GM21723 (cell line): ENCODE measurements at regions not wholly inside any gene's neighbourhood (a gene's known extent, or its start where the extent isn't known, plus 50 kb on each side); places are given as distances from the start of the nearest gene placed in this dataset.

ENCODE experiments used
- ATAC-seq: cut with Tn5 transposase; IDR thresholded peaks from one replicate; pipeline ENCODE4 v1.9.1; 2021; ENCODE audit warnings: mild to moderate bottlenecking, moderate library complexity; ENCODE audit not compliant: unreplicated experiment

DNA sequence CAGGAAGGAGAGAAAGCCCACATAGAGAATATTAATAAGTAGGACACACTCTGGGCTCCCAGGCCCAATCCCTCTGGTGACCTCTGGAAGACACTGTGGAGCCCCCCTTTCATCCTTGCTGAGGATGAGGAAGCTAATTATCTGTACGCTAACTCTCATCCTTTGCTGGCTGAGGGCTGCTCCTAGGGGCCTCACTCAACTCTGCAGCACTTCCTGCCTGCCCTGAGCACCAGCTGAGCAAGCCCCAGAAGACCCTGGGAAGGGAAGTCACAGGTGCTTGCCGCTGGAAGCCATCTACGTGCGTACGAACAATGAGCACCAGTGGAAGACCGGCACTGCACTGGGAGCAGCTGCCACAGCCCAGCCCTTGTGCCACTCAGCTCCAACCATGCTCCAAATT is 145.8 kb upstream of the CDH5 start:
- no peak for ATAC-seq

DNA sequence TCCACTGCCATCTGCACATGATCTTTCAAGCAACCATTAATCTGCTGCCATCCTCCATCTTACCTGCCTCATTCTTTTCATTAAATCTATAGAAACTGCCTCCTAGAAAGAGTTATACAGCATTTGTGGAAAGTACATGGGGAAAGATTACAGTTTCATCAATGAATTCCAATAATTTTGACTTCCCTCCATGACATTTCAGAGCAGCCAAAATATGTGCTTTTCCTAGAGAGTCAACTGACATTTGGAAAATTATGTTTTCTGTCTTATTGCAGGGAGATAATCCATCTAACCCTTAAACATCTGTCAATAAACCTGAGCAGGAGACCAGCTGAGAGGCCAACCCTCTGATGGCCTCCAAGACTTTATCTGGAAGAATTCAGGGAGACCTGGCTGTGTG is 147.0 kb upstream of the CDH5 start:
- ATAC-seq, result no peak

DNA sequence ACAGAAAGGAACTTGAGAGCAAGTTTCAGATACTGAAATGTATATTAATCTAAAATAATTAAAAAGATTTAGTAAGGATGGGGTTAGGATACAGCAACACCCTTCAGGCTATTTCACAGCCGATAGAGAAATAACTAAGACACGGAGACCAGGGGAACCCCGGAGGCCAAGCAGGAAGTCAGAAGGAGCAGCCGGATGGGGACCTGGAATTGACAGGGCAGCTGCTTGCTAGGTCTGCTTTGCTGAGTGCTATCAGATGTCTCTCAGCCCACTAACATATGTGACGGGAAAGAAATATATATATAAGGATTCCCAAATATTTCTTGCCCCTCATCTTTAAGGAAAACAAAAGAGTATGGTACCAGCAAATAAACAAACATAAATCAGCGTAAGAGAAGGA is 154.1 kb upstream of the CDH5 start:
- ATAC-seq, result no peak

DNA sequence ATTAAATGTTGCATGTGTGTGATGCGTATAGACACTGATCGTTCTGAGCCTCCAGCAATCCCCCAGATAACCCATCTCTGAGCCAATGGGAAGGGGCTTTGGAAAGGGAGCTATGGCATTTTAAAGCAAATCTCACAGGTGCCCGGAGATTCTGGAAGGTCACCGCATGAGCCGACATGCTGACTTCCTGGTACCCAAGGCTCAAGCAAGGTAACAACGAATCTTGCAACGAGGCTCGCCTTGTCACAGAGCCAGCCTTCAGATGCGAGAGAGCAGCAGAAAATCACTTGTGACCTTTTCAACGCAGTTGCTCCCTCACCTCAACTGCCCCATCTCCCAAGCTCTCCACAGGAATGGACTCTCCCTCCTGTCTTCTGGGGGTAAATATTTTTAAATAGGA is 154.8 kb upstream of the CDH5 start:
- ATAC-seq, result no peak

DNA sequence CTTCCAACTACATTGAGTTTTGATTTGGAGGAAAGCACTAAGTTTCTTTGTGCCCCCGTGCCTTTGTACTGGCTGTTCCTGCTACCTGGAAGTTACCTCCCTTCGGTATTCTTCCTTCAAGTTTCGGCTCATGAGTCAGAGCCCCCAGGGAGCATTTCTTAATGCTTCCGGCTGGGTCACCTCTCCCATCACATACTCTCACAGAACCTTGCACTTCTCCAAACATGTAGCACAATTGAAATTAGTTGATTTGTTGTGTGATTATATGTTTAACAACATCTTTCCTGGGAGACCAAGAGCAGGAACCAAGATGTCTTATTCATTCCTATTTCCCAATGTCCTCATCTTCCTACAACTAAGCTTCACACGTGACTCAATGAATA is 158.6 kb upstream of the CDH5 start:
- no peak for ATAC-seq

DNA sequence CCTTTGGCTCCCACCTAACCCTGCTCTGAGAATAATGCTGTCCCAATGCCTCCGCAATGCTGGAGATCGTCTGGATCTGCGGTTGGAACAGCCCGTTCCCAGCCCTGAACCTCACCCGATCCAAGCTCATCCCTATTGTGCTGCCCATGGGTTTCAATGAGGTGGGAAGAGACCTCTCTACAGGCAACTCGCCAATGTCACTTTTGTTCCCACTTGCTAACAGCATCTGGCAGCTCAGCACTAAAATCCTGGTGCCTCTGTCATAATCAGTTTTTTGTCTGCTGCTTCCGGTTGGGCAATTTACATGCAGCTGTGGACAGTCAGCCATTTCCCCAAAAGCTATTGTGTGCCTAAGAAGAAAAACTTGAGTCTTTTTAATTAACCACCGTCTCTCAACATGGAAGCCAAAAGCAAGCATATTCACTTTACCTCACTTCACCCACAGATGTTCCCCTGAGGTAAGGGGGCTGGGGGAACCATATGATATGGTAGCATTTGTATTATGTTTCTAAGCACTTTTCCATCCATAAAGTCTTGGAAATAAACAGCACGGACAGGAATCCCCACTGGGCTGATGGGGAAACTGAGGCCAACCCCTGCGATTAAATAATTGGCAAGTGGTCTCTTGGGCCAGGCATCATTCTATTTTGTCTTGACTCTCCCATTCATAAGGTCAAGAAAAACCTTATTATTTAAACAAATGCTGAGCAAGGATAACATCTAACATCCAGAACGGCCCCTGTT is 159.2 kb upstream of the CDH5 start:
- ATAC-seq, result no peak

DNA sequence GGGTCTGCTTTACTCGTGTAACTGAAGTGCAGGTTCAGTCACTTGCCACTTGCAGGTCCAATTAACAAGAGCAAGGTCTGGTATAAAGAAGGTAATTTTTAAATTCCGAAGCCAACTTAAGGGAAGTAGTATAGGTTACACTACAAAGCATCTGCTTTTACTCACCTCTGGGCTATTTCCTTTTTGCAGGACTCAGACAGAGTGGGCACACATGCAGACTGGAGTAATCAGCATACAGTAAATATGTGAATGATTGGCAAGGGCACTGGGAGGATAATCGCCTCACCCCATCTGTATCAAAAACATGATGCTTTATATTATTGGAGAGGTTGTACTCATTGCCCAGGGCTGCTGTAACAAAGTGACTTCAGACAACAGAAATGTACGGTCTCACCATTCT is 160.1 kb upstream of the CDH5 start:
- ATAC-seq, result no peak

DNA sequence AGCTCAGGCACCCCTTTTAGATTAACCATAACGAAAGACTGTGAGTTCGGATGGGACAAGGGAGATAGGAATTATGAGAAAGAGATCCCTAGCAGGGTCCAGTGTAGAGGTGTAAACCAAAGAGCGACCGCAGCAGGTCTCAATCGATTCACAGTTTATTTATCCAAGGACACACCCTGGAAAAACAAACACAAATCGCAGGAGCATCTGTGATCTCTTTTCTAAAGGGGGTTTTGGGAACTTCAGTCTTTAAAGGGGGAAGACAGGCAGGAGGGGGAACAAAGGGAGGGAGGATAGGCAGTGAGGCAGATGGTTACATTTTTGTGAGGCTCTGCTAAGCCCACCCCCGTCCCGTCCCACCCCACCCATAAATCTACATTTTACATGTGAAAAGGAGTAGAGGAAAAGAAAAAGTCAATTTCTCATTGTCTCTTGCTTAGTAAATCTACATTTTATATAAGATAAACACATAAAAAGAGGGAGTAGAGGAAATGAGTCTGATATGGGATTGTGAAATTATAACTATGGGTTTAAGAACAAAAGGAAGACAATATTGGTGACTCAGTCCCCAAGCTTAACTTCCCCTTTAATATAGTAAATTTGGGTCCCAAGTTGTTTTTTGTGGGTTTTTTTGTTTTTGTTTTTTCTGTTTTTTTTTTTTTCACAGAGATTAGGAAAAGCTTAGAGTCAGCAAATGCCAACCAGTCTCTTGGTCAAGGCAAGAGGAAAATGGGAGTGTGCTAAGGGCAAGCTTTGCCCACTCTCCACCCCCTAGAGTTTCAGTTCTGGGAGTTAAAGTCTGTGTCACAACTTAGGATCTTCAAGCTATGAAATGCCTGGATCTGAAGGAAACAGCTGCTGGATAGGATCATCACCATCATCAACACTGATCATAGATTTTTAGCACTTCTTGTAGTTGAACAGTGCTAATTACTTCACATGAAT is 160.9 kb upstream of the CDH5 start:
- no peak for ATAC-seq

DNA sequence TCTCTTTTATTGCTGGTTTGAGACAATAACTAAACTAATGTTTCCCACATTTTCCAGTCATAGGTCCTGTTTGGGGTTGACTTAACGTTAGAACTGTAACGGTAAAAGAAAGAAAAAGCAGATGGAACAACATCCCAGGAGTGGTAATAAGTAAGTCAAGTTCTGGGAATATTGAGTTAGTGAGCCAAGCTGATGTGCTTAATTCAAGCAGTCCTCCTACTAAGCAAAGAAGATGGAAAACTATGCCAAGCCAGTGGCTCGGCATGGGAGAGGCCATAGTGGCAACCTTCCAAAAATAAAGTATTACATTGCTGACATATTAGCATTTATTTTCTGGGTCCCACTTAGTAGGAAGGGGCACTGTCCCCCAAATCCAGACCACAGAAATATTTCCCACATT is 161.7 kb upstream of the CDH5 start:
- ATAC-seq, result no peak

DNA sequence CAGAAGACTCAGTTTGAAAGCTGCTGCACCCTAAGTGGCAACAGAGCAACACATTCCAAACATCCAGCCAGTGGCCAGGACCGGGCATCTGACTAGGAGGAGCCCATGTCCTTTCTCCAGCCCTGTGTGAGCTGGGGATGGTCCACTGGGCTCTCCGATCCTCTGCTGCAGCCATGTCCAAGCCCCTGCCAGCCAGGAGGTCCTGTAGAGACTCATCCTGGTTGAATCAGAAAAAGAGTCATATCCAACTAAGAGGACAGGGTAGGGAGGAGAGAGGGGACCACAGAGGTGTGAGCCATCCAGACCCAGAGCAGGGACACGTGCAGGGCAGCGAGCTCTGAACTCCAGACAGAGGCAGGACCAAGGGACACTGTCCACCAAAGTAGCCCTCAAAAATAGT is 163.0 kb upstream of the CDH5 start:
- ATAC-seq, result no peak

DNA sequence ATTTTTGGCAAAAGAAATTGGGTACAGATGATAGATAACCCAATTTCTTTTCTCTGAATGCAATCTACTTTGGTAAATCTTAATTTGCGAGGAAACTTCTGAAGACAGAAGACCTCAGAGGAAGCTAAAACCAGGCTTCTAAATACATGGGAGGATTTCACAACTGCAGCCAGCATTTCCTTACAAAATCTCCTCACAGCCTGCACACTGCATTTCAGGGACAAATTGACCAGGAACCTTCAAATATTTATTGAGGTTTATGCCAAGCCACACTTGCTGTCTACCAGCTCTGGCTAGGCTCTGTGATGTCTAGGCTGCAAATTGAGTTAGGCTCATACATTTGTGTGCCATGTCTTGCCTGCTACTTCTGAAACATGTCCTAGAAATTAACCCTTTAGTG is 167.3 kb upstream of the CDH5 start:
- no peak for ATAC-seq

DNA sequence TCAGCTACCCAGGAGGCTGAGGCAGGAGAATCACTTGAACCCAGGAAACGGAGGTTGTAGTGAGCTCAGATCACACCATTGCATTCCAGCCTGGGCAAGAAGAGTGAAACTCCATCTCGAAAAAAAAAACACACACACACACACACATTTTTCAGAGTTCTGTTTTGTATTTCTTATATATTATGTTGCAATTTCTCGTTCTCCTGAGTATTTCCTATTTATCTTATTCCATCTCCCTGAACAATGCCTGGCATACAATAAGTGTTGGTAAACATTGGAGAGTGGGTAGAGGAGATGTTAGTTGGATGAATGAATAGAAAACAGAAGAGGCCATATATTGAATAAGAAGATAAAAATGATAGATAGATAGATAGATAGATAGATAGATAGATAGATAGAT is 167.8 kb upstream of the CDH5 start:
- ATAC-seq, result no peak

DNA sequence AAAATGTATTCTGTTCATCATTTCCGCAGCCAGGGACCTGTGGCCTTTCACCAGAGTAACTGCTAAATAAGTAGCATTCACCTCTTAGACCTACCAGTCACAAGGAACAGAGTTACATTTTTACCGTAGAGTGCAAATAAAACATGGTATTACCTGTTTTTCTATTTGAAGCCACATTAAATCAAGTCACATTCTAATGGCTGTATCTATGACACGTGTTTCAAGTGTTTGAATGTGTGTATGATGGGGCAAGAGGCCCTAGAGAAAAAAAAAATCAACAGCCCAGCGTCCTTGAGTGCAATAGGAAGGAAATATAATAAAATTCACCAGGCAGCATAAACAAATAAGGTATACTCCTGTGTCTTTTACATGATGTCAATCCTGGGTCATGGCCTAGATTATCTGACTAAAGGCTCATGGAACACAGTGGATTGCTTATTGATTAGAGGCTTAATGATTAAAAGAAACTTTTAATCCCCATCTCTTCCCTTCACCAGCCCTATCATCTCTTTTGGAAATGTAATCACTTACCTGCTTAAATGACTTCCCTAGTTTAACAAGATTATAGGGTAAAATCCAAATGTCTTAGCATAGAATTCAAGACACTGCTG is 168.7 kb upstream of the CDH5 start:
- no peak for ATAC-seq

DNA sequence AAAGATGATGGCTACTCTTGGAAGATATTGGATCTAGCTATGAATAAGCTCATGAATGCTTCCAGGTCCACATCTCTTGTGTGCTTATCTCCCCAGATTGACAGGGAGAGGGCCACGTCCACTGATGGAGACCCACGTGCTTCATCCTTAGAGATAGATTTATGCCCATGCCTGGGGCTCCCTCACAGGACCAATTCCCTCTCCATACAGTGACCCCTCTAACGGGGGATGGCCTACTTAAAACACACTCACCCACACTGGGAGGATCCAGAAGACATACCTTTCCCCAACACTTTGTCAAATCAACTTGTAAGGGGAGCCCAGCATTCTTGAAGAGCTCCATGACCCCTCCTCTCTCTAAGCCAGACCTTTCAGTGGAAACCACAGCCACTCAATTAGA is 169.7 kb upstream of the CDH5 start:
- no peak for ATAC-seq

DNA sequence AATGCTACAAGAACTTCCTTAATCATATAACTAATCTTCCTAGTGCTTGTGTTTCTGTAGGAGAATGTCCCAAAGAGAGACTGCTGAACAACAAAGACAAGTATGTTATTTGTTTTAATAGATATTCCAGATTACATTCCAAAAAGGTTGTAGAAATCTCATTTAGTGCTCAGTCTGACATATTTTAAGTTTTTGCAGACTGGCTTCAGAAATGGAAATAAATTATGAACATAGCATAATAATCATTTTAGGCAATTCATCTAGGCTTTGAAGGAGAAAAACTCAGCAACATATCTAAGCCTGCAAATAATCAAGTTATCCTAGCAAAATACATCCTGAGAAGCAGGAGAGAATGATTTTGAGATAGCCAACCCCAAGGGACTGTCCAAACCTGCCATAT is 171.6 kb upstream of the CDH5 start:
- no peak for ATAC-seq

DNA sequence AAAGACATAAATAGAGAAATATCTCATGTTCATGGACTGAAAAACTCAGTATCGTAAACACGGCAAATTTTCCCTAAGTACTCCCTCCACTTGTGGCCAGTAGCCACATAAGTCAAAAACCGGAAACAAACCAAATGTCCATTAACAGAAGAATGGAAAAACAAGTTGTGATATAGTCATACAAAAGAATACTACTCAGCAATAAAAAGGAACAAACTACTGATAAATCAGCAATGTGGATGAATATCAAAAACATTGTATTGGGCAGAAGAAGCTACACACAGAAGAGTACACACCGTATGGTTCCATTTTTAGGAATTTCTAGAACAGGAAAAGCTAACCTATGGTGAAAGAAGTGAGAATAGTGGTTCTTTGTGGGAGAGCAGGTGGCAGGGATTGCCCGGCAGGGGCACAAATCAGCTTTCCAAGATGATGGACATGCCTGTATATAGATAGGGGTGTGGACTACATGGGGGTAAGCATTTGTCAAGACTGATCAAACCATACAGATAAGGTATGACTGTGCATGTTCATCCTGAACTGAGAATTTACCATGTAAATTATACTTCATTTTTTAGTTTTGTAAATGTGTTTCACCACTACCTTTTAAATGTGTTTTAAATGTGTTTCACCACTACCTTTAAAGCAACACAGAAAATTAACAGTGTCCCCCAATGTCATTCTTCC is 172.8 kb upstream of the CDH5 start:
- no peak for ATAC-seq

DNA sequence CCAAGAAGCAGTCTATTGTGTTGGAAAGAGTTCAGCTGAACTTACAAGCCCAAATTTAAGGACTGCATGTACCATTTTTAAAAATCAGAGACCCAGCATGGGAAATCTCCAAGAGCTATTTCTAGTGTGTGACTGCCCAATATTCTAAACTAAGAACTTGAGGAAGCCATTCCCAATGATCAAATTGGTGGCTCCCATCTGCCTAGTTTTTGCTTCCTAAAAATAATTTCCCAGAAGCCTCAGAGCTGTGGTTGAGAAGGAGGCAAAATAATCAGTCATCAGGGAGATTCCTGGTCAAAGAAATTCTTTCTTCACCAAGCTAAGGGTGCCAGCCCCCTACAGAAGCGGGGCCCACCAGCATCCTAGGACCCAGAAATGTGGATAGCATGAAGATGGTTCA is 176.1 kb upstream of the CDH5 start:
- ATAC-seq, result no peak

DNA sequence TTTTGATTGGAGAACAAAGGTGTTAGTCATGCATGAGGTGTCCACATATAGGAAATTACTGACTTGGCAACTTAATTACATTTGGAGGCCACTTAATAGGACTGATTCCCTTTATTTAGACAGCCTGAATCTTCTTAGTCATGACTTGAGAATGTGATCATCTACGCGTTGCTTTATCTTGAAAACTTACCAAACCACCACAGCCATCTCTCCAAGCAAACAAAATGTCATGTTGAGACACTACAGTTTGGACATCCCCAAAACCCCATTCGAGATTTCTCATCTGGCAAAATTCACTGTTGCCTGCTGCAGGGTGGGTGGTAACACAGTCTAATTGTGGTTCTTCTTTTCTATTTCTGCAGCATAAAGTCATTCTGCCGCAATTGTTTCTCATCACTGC is 176.5 kb upstream of the CDH5 start:
- no peak for ATAC-seq

DNA sequence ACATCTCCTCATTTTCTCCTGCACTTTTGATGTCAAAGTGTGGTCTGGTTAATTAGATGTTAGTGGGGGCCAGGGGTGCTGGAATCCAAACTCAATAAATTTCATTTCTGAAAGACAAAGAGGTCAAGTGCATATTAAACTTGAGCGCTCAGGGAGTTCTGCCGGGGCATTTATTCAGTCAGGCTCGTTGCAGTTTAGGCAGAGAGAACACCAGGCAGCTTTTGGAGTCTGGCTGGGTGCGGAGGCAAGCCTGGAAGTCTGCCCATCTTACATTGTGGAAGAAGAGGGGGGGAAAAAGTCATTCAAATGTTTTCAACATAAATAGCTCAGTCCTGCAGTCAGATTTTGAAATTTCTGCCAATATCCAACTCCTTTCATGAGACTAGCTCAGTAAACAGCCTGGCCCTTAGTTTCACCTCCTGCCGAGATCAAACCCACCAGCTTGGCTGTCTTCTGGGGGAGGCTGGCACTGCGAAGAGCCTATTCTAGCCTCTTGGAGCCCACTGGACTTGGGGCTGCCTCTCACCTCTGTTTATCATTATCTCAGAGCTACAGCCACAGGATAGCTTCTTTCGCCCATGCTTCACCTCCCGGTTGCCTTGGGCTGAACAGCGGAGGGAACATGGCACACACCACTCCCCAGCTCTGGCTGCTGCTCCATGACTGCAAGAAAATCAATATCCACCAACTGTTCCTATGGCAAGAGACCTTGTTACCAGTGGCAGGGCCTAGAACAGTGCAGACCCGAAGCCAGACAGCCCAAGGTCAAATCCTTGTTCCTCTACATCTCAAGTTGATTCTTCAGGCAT is 177.4 kb upstream of the CDH5 start:
- ATAC-seq, result no peak

DNA sequence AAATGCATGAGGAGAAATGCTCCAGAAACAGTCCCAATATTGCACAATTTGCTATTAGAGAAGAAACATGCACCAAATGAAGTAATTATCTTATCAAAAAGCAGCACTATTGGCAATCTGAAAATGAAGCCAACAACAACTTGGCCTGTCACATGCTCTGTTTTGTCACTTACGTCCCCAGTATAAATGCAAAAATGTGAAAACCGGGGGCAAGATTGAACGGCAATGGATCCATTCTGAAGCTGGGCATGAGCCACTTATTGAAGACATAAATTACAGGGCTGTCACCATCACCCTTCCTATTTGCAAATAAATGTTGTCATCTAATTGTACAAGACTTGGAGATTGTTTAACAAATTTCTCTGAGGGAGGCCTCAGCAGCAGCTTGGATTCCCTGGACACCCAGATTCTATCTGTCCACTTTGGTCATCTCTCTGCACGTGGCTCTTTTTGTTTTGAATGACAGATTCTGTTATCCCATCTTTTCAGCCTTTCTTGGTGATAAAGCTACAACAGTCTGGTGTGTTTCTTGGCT is 180.2 kb upstream of the CDH5 start:
- no peak for ATAC-seq
